ENCODE measurements at regions not wholly inside any gene's neighbourhood (a gene's known extent, or its start where the extent isn't known, plus 50 kb on each side); places are given as distances from the start of the nearest gene placed in this dataset.

DNA sequence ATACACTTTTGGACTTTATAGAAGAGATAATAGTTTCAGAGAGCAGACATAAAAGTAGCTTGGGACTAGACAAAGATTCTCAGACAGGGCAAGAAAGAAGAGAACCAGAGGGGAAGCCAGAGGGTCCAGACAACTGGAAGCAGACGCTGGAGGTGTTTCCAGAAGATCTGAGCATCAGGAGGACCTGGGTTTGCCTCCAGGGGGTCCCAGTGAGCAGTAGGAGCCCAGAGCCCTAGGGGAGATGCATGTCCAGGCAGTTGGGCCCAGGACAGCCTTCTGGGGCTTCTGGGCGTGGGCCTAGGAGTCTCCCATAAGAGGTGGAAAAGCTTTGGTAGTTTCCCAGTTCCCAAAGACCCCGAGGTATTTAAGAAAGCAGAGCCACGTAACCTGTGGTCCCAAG is 251.2 kb upstream of the ID2 start:
- TF ChIP-seq, protein P1, sequence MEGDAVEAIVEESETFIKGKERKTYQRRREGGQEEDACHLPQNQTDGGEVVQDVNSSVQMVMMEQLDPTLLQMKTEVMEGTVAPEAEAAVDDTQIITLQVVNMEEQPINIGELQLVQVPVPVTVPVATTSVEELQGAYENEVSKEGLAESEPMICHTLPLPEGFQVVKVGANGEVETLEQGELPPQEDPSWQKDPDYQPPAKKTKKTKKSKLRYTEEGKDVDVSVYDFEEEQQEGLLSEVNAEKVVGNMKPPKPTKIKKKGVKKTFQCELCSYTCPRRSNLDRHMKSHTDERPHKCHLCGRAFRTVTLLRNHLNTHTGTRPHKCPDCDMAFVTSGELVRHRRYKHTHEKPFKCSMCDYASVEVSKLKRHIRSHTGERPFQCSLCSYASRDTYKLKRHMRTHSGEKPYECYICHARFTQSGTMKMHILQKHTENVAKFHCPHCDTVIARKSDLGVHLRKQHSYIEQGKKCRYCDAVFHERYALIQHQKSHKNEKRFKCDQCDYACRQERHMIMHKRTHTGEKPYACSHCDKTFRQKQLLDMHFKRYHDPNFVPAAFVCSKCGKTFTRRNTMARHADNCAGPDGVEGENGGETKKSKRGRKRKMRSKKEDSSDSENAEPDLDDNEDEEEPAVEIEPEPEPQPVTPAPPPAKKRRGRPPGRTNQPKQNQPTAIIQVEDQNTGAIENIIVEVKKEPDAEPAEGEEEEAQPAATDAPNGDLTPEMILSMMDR (IDR thresholded peaks at IDR 0.05): no peak
- no peak overlapping the region for H3K27ac ChIP-seq
- no peaks in the 10 kb centered on the region for H3K36me3 ChIP-seq

DNA sequence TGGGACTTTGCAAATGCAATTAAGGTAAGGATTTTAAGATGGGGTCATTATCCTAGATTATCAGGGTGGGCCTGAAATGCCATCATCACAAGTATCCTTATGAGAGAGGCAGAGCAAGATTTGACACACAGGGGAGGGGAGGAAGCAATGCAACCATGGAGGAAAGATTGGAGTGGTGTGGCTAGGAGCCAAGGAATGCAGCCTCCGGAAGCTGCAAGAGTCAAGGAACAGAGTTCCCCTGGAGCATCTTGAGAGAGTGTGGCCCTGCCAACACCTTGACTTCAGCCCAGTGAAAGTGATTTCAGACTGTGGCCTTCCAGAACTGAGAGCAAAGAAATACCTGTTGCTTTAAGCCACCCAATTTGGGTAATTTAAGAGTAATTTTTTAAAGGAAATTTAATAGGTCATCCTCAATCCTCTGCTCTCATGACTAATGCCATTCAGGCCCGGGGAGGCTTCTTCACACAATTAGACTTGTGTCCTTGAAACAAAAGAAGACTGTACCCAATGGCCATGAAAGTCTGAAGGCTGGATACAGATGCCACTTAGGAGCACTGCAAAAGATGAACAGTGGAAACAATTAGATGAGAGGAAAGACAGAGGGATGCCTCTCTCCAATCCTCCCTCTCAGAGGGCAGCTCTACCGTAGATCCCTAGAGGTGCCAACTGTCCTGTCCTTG is 250.3 kb upstream of the ID2 start:
- Histone ChIP-seq H3K4me3 (no peak overlapping the region), H3K9me3 (no peaks in the 10 kb centered on the region), H3K27me3 (no peaks in the 10 kb centered on the region), H3K36me3 (no peaks in the 10 kb centered on the region), H3K27ac (no peak overlapping the region), H3K4me1 (no peaks in the 10 kb centered on the region)
- TF ChIP-seq, protein P1 (IDR thresholded peaks at IDR 0.05): no peak
- peak; percentile 42 for DNase-seq (ENCODE audit: low spot score)

More for the DNA sequence above, 251.2 kb upstream of the ID2 start:
- Histone ChIP-seq H3K27me3 (no peaks in the 10 kb centered on the region), H3K9me3 (no peaks in the 10 kb centered on the region), H3K4me3 (no peak overlapping the region), H3K4me1 (peaks cover 0 to 2% of the 10 kb centered on the region in 2 donors)
- peak; percentile 18 for DNase-seq (ENCODE audit: low spot score)

DNA sequence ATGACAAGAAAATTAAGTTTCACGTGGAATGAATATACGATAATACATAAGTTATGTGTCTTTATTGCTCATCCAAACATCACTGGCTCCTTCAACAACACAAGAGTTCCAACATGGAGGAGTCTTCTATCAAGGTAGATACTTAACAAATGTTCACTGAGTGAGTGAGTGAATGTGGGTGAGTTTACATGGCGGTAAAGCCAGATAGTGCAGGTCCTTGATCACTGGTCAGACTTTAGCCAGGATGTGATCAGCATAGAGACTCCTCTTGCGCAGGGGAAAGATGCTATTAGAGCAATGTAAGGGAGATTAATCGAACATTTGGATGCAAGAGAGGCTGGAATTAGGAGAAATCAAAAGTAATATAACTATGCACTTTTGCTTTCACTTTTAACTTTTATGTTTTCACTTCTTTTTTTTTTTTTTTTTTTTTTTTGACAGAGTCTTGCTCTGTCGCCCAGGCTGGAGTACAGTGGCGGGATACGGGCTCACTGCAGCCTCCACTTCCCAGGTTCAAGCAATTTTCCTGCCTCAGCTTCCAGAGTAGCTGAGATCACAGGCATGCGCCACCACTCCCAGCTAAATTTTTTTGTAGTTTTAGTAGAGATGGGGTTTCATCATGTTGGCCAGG is 249.0 kb upstream of the ID2 start:
- H3K27me3 ChIP-seq: no peaks in the 10 kb centered on the region
- no peaks in the 10 kb centered on the region for H3K36me3 ChIP-seq
- no peak overlapping the region for H3K4me3 ChIP-seq
- no peak overlapping the region for H3K27ac ChIP-seq
- H3K9me3 ChIP-seq: no peaks in the 10 kb centered on the region
- TF ChIP-seq, protein P1 (IDR thresholded peaks at IDR 0.05): no peak
- no peak for DNase-seq (ENCODE audit: low spot score)
- H3K4me1 ChIP-seq: peaks cover 0 to 9% of the 10 kb centered on the region in 2 donors

DNA sequence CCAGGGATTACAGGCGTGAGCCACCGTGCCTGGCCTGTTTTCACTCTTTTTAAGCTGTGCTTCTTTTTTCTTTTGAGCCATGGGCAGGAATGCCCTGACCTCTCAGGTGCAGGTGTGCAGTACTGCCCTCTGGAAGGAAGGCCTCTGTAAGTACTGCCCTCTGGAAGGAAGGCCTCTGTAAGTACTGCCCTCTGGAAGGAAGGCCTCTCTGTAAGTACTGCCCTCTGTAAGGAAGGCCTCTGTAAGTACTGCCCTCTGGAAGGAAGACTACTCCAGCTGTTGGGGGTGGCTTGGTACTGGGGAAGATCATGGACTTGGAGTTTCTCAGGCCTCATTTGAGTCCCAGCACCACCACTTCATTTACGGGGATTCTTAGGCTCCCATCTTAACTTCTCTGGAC is 248.5 kb upstream of the ID2 start:
- H3K36me3 ChIP-seq: no peaks in the 10 kb centered on the region
- H3K9me3 ChIP-seq: no peaks in the 10 kb centered on the region
- H3K27ac ChIP-seq: no peak overlapping the region

DNA sequence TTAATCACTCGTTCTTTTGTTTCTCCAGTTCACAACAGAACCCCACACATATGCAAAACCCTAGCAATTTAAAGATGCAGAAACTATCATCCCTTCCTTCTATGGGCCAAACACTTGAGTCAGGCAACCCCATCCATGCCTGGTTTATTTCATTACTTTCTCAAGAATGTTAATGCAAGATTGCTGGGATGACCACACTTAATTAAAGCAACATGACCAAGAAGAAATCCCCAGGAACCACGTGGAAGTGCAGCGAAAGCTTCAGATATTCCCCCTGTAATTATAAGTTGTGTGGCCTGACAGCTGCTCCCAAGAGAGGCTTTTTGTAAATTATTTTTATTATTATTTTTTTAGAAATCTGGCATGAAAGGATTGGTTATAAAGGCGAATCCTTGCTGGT is 246.2 kb upstream of the ID2 start:
- Histone ChIP-seq H3K27me3 (no peaks in the 10 kb centered on the region), H3K9me3 (no peaks in the 10 kb centered on the region), H3K4me1 (peaks cover 0 to 22% of the 10 kb centered on the region in 2 donors), H3K36me3 (no peaks in the 10 kb centered on the region), H3K4me3 (no peak overlapping the region), H3K27ac (no peak overlapping the region)
- TF ChIP-seq, protein P1 (IDR thresholded peaks at IDR 0.05): no peak
- DNase-seq (ENCODE audit: low spot score): no peak

More for the DNA sequence above, 248.5 kb upstream of the ID2 start:
- TF ChIP-seq, protein P1 (IDR thresholded peaks at IDR 0.05): no peak
- DNase-seq (ENCODE audit: low spot score): peak; percentile 47
- Histone ChIP-seq H3K4me3 (no peak overlapping the region), H3K27me3 (no peaks in the 10 kb centered on the region), H3K4me1 (peaks cover 0 to 11% of the 10 kb centered on the region in 2 donors)

Measured in right atrium auricular region (tissue), 2 donors.